NCI-H69 (cell line): ENCODE measurements at regions not wholly inside any gene's neighbourhood (a gene's known extent, or its start where the extent isn't known, plus 50 kb on each side); places are given as distances from the start of the nearest gene placed in this dataset.

Source experiments
- DNase-seq: peaks from one replicate; lab custom pipeline; 2025; lab: John Stamatoyannopoulos, UW

- DNase-seq = no peak
Observed at GRCh38 chr3:41106691-41107090, 92.6 kb upstream of the CTNNB1 start.

GRCh38 chr3:41111011-41111410 is 88.3 kb upstream of the CTNNB1 start:
- DNase-seq = peak; percentile 15

- DNase-seq = no peak
Observed at GRCh38 chr3:41112466-41112865, 86.8 kb upstream of the CTNNB1 start.

- DNase-seq = no peak
Observed at GRCh38 chr3:41115069-41115468, 84.2 kb upstream of the CTNNB1 start.

- DNase-seq = no peak
Observed at GRCh38 chr3:41116851-41117250, 82.5 kb upstream of the CTNNB1 start.

GRCh38 chr3:41117398-41117870 is 81.9 kb upstream of the CTNNB1 start:
- DNase-seq = peak; percentile 82

GRCh38 chr3:41118461-41119390 is 80.6 kb upstream of the CTNNB1 start:
- no peak for DNase-seq

- no peak for DNase-seq
Observed at GRCh38 chr3:41120460-41120859, 78.8 kb upstream of the CTNNB1 start.

- DNase-seq = no peak
Observed at GRCh38 chr3:41125258-41125657, 74.0 kb upstream of the CTNNB1 start.

- DNase-seq = no peak
Observed at GRCh38 chr3:41126472-41126871, 72.8 kb upstream of the CTNNB1 start.

- no peak for DNase-seq
Observed at GRCh38 chr3:41126961-41127360, 72.3 kb upstream of the CTNNB1 start.

GRCh38 chr3:41127414-41127813 is 71.9 kb upstream of the CTNNB1 start:
- DNase-seq = no peak

- DNase-seq = no peak
Observed at GRCh38 chr3:41129731-41130130, 69.6 kb upstream of the CTNNB1 start.

- DNase-seq = no peak
Observed at GRCh38 chr3:41131224-41131623, 68.1 kb upstream of the CTNNB1 start.

GRCh38 chr3:41137686-41138111 is 61.6 kb upstream of the CTNNB1 start:
- no peak for DNase-seq

- no peak for DNase-seq
Observed at GRCh38 chr3:41138146-41138545, 61.2 kb upstream of the CTNNB1 start.

GRCh38 chr3:41138601-41139000 is 60.7 kb upstream of the CTNNB1 start:
- no peak for DNase-seq

- no peak for DNase-seq
Observed at GRCh38 chr3:41140242-41140641, 59.1 kb upstream of the CTNNB1 start.

GRCh38 chr3:41141433-41142167 is 57.7 kb upstream of the CTNNB1 start:
- no peak for DNase-seq

GRCh38 chr3:41143421-41144031 is 55.8 kb upstream of the CTNNB1 start:
- DNase-seq = no peak

GRCh38 chr3:41144631-41145030 is 54.7 kb upstream of the CTNNB1 start:
- DNase-seq = no peak

GRCh38 chr3:41148478-41148877 is 50.8 kb upstream of the CTNNB1 start:
- DNase-seq = no peak

- no peak for DNase-seq
Observed at GRCh38 chr3:41148901-41149300, 50.4 kb upstream of the CTNNB1 start.
